SK-N-SH (cell line): ENCODE measurements at regions not wholly inside any gene's neighbourhood (a gene's known extent, or its start where the extent isn't known, plus 50 kb on each side); places are given as distances from the start of the nearest gene placed in this dataset.

Experiments
- CHD2 ChIP-seq: fragments of 150-350 bp; IDR thresholded peaks from 2 replicates; pipeline ENCODE4 v1.6.1; 2018; ENCODE audit warnings: low read length; ENCODE audit not compliant: partially characterized antibody
- EZH2phosphoT487 ChIP-seq: fragments of 200-600 bp; sonication (generic); IDR thresholded peaks from 2 replicates; pipeline ENCODE4 v1.6.1; 2017; ENCODE audit warnings: low read depth, mixed run types, mild to moderate bottlenecking, antibody characterized with exemption, moderate library complexity, borderline replicate concordance
- GATA2 ChIP-seq: sonication (generic); formaldehyde crosslinking; IDR thresholded peaks from 2 replicates; pipeline ENCODE4 v1.5.0; 2020; ENCODE audit warnings: mild to moderate bottlenecking, missing genetic modification reagents
- MAX ChIP-seq: IDR thresholded peaks from 2 replicates; pipeline ENCODE4 v1.4.0; 2012; ENCODE audit warnings: low read depth
- POLR2AphosphoS5 ChIP-seq: IDR thresholded peaks from 2 replicates; pipeline ENCODE4 v1.6.1; 2012; ENCODE audit warnings: low read depth, low read length
- RAD21 ChIP-seq: IDR thresholded peaks from 2 replicates; pipeline ENCODE4 v1.6.1; 2012; ENCODE audit warnings: mild to moderate bottlenecking, low read length
- RCOR1 ChIP-seq: fragments of 150-350 bp; IDR thresholded peaks from 2 replicates; pipeline ENCODE4 v1.6.1; 2017; ENCODE audit warnings: antibody characterized with exemption, low read length
- REST ChIP-seq: IDR thresholded peaks from 2 replicates; pipeline ENCODE4 v1.6.1; 2012; ENCODE audit warnings: mild to moderate bottlenecking, low read depth, low read length, moderate library complexity
- SIN3A ChIP-seq: IDR thresholded peaks from 2 replicates; pipeline ENCODE4 v1.6.1; 2012; ENCODE audit warnings: low read depth, mild to moderate bottlenecking, low read length, moderate library complexity, borderline replicate concordance
- SMC3 ChIP-seq: IDR thresholded peaks from 2 replicates; pipeline ENCODE4 v1.6.1; 2012; ENCODE audit warnings: low read depth, low read length, improper control_type of control experiment
- TEAD4 ChIP-seq: IDR thresholded peaks from 2 replicates; pipeline ENCODE4 v1.4.0; 2012; ENCODE audit warnings: mild to moderate bottlenecking, borderline replicate concordance; ENCODE audit not compliant: insufficient read depth
- TF ChIP-seq, protein P1 (sequence below): fragments of 200-600 bp; sonication (generic); IDR thresholded peaks from 2 replicates; pipeline ENCODE4 v1.6.1; 2017; ENCODE audit warnings: antibody characterized with exemption, mild to moderate bottlenecking, moderate library complexity
- TF ChIP-seq, protein P2 (sequence below): IDR thresholded peaks from 2 replicates; pipeline ENCODE4; 2012

DNA sequence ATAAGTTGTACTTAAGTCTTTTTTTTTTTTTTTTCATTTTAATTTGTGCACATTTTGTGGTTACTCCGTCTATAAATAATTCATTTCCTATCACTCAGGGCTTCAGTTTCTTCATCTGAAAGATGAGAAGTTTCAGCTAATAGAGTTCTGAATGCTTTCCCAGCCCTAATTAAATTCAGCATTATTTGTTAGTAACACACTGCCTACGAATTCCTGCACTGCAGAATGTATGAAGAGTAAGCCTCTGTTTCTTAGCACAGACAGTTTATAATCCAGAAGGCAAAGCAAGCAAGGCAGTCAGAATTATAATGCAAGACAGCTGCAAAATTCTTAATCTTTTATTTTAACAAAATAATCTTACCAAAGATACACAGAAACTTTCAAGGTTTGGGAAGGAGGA is 138.0 kb upstream of the GHR start:
- TF ChIP-seq RCOR1 = no peak
- TF ChIP-seq, protein P1, sequence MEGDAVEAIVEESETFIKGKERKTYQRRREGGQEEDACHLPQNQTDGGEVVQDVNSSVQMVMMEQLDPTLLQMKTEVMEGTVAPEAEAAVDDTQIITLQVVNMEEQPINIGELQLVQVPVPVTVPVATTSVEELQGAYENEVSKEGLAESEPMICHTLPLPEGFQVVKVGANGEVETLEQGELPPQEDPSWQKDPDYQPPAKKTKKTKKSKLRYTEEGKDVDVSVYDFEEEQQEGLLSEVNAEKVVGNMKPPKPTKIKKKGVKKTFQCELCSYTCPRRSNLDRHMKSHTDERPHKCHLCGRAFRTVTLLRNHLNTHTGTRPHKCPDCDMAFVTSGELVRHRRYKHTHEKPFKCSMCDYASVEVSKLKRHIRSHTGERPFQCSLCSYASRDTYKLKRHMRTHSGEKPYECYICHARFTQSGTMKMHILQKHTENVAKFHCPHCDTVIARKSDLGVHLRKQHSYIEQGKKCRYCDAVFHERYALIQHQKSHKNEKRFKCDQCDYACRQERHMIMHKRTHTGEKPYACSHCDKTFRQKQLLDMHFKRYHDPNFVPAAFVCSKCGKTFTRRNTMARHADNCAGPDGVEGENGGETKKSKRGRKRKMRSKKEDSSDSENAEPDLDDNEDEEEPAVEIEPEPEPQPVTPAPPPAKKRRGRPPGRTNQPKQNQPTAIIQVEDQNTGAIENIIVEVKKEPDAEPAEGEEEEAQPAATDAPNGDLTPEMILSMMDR = no peak
- no peak for TF ChIP-seq SIN3A
- TF ChIP-seq RAD21 = no peak
- TF ChIP-seq POLR2AphosphoS5 = no peak
- no peak for TF ChIP-seq REST
- no peak for TF ChIP-seq GATA2 (CRISPR knock-in tag)
- TF ChIP-seq TEAD4 = no peak
- TF ChIP-seq CHD2 = no peak
- TF ChIP-seq EZH2phosphoT487 = no peak
- TF ChIP-seq, protein P2, sequence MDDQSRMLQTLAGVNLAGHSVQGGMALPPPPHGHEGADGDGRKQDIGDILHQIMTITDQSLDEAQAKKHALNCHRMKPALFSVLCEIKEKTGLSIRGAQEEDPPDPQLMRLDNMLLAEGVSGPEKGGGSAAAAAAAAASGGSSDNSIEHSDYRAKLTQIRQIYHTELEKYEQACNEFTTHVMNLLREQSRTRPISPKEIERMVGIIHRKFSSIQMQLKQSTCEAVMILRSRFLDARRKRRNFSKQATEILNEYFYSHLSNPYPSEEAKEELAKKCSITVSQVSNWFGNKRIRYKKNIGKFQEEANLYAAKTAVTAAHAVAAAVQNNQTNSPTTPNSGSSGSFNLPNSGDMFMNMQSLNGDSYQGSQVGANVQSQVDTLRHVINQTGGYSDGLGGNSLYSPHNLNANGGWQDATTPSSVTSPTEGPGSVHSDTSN = no peak
- no peak for TF ChIP-seq MAX
- no peak for TF ChIP-seq SMC3
